GM19239 (cell line): ENCODE measurements at regions not wholly inside any gene's neighbourhood (a gene's known extent, or its start where the extent isn't known, plus 50 kb on each side); places are given as distances from the start of the nearest gene placed in this dataset.

ENCODE experiments used
- DNase-seq: peaks from one replicate; pipeline ENCODE4 v3.0.0; 2011; ENCODE audit warnings: low spot score; ENCODE audit not compliant: insufficient read length
- FAIRE-seq: peaks from 2 replicates; lab custom pipeline; 2011; peaks lifted over from hg19 to GRCh38; lab: Jason Lieb, UNC

DNA sequence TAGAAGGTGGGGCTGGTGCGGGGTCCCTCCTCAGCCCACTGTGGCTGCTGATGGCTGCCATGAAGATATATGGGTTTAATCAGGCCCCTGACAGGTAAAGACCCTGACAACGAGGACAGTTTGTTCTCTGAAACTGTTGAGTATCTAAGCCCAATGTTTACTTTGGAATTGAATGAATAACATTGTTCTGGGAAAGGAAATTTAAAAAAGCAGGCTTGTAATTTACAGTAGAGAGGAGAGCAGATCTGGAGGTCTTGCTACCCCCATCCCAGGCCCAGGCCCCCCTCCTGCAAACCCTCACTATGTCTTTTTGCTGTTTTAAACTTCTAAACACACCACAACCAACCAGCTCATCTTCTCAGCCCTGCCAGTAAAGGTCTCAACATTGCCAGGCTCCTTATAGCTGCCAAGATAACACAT lies 171.3 kb downstream of the CDC5L start:
- DNase-seq (no peak), FAIRE-seq (no peak)

DNA sequence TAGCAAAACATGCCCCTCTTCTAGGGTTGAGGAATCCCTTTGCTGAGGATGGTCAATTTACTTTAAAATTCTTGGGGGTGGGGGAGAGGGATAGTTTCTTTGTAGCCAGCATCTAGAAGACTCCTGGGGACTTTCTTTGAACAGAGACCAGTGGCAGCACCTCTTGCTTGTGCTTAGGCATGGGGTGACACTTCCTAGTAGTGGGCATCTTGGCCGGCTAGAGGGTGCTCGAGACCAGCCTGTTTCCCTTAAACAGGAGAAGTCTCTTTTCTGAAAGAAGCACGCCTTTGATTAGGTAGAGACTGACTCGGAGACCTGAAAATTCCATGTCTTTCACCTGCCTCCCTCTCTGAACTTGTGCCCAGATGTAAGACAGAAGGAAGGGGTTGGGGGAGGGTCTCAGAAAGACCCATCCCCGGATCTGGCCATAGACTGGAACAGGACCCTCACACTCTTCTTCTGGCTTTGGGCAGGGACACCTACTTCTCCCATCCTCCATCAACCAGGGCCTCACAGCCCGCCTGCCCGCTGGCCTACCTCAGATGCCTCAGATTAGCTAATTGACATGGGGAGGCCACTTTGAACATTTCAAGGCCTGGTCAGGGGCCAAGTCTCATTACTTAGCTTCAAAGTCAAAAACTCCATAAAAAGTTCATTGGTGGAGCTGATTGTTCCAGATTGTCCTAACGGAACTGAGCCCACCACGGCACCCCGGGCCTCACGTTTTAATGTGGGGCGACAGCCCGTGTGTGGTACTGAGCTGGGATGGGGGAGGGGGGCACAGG lies 172.2 kb downstream of the CDC5L start:
- DNase-seq = no peak
- FAIRE-seq = no peak

DNA sequence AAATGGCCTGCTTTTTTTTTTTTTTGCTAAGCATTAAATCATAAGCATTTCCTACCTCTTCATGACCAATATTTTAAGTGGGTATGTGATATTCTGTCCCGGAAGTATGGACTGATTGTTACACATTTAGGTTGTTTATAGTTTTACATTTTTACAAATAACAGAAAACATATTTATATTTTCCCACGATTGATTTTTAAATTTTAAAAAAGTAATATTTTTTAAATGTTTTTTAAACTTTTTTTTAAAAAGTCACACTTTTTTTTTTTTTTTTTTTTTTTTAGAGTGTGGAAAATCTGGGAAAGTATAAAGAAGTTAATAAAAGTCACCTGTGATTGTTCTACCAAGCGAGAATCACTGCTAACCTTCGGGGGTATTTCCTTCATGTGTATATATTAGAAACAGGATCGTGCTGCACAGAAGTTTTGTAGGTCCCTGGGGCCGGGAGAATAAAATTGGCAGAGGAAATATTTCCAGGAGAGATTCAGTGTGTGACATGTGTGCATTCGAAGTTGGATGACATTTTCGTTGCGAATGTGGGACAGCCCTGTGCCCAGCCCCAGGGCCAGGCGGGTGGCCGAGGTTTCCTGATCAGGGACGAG lies 173.1 kb downstream of the CDC5L start:
- no peak for DNase-seq
- no peak for FAIRE-seq

DNA sequence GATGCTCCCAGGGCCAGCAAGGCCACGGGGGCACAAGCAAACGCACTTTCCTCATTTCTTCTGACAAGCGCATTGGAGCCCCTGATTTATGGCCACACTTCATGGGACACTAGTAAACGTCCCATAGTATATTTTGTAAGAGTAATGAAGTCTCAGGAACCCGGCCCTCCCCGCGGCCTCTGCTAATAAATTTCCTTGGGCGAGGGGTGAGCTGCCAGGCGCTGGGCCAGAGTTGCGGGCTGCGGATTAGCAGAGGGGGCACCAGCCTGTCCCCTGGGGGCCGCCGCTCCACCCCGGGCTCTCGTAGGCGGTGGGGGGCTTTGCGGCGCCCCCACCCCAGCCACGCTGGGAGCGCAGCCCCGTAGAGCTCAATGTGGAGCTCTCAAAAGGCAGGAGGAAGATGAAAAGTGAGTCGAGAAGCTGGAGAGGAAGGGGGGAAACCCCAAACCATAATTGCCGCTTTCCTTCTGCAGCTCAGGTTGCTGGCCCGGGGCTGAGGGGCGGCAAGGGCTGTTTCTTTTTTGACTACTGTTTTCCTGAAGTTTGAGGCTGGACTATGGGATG lies 173.6 kb downstream of the CDC5L start:
- FAIRE-seq (no peak), DNase-seq (no peak)

DNA sequence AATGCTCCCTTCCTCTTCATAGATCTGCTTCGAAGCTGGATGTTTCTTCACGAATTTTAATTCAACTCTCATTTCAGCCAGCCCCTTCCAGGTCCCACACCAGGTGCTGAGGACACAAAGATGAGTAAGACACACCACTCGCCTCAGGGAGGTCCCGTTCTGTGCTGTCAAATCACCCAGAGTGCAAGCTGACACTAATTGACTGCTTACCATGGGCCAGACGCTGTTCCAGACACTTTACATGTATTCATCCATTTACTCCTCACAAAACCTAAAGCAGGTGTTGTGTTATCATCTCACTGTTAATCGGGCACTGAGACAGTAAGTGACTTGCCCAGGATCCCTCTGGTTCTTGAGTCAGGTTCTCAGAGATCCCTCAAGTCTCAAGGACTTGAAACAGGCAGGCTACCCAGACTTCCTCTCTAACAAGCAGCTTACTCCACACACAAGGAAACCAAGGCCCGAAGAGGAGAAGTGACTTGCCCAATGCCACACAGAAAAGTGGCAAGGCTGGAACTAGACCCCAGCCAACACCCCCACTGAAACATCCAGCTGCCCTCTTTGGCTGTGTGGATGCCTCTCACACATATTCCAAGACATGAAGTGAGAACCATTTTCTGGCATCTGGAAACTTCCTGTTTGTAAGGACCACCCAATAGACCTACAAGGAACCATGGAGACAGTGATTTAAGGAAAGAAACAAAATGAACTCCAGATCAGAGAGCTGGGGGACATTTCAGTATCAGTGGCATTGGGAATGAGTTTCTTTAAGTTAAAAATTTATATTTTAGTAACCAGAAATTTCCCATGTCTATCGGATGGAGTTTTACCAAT lies 174.5 kb downstream of the CDC5L start:
- FAIRE-seq = no peak
- no peak for DNase-seq

DNA sequence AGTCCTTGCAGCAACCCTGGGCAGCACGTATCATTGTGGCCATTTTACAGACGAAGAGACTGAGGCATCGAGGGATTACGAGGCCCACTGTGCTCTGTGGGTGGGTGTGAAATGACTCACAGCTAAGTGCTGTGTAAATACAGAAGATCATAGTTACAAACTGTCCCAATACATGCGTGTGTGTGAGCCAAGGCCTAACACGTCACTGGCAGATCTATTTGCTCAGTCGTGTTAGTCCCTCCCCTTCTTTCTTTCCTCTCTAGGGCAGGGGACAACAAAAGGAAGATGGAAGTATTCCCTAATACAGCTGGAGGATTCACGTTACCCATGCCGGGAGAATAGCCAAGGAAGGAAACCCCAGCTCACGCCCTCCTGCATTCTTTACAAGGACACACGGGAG lies 175.9 kb downstream of the CDC5L start:
- DNase-seq = no peak
- FAIRE-seq = no peak

DNA sequence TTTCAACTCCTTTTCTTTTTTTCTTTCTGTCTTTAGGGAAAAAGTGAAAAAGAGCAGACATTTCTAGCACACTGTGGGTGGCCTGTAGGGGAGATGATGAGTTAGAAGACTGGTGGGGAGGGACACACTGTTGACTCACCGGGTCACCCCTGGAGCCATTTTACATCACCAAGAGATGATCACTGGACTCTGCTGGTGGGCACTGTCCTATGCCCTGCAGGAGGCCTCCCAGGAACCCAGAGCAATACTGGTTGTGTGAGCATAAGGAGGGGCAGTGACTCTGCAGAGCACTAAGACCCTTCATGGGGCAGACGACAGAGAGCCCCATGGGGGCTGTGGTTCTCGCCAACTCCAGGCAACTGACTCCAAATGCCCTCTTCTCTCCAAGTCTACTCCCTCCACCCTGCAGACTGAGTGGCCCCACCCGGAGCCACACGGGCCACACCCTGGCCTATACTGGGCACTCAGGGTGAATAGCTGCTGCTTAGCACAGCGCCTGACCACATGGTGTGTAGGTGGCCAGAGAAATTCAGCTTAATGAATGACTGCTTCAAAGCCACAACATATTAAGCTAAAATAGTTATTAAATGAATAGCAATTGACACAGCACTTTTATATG lies 177.5 kb downstream of the CDC5L start:
- no peak for FAIRE-seq
- no peak for DNase-seq

DNA sequence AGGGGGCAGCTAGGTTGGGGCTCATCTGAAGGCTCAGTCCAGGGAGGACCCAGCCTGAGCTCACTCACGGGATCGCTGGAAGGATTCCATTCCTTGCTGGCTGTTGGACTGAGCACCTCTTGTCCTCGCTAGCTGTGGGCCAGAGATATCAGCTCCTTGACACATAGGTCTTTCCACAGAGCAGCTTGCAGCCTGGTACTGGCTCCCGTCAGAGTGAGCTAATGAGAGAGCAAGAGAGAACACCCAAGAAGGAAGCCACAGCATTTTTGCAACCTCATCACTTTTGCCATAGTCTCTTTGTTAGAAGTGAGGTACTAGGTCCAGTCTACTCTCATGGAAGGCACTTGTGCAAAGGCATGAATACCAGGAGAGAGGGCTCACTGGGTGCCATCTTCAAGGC lies 179.9 kb downstream of the CDC5L start:
- no peak for DNase-seq
- no peak for FAIRE-seq

DNA sequence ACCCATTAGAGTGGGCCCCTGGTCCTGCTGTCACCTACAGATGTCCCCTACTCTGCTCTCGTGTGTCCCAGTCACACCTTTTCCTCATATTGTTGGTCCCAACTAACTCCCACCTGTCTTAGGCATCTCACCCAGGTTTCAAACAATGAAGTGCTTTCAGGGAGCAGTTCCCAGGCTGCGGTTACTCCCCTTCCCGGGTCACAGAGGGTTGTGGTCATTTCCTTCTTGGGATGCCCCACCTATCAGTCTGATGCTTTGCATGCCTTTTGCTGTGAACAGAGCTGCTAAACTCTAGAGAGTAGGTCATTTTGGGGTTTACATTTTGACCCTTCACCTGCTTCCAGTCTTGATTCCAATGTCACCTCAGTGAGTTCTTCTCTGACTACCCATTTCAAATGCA lies 181.6 kb downstream of the CDC5L start:
- no peak for DNase-seq
- FAIRE-seq = no peak

DNA sequence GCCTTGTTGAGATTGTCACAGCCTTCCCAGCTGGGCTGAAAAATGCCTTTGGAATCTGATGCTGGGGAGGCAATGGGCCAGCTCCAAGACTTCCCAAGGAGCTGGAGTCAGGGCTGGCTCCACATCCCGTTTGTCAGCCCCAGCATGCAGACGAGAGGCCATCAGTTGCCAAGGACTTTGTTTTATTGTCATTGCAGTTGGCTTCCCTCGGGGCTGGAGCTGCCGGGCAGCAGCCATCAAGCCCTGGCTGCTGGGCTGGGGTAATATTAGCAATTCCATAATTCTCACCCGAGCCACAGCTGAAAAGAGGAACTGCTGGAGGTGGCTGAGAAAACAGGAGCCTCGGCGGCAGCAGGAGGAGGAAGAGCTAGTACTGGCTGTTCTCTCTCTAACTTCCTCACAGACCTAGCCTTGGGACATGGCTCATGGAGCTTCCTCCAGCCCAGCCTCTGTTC lies 182.5 kb downstream of the CDC5L start:
- DNase-seq (no peak), FAIRE-seq (no peak)

DNA sequence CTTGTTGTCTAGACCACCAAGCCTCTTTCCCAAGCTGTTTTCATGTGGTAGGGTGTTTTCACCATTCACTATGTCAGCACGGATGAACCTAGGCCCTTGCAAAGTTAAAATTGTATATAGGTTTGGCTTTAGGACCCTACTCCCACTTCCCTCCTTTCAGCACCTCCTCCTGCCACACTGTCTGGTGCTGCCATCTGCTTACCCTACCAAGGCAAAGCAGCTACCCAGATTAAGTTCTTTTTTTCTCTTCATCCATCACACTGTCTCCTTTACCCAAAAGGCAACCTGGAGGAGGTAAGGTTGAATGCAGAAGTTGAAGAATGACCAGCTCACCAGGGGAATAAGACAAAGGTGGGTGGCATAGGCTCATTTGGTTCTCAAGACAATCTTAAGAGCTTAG lies 184.0 kb downstream of the CDC5L start:
- DNase-seq (no peak), FAIRE-seq (no peak)

DNA sequence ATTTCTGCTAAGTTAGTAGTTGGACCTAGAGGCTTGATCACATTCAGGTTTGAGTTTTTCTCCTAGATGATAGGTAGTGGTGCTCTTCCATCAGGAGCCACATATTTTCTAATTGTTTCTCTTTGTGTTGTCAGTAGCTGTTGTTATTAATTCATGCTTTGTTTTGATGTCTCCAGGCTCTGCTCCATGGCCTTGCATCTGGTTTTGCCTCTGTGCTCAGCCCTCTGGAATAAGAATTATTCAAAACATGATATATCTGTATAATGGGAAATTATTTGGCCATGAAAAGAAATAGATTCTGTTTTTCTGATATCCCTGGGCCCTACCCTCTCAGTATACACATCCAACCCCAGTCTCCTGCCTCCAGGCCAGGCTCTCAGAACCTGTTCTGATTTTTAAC lies 184.8 kb downstream of the CDC5L start:
- no peak for FAIRE-seq

DNA sequence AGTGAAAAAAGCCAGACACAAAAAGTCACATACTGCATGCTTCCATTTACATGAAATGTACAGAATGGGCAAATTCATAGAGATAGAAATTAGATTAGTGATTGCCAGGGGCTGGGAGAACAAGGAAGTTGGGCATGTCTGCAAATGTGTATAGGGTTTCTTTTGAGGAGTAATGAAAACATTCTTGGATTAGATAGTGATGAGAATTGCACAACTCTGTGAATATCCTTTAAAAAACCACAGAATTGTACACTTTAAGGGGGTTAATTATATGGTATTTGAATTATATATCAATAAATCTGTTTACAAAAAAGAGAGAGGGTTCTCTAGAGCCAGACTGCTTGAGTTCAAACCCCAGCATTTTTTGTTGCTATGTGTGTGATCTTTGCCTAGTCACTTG lies 188.1 kb downstream of the CDC5L start:
- DNase-seq (no peak), FAIRE-seq (no peak)

More for the DNA sequence above, 184.8 kb downstream of the CDC5L start:
- DNase-seq = no peak

DNA sequence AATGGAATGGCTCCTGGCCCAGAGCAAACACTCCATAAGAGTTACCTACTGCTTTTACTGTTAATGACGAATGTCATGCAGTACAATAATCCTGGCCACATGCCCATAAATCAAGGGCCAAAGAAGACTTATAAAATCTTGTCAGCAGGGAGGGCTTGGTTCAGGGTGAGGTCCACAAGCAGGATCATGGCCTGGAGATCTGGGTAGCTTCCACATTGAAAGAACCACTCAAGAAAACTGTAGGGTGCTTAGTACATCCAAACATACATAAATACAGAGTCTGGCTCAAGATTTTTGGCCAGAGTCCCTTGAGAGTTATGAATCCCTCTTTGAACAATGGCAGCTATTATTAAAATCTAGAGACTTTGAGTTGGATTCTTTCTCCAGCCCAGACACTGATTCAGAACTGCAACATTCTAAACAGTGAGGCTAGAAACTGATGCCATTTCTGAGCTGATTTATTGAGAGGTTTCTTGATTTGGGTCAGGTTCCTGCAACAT lies 188.7 kb downstream of the CDC5L start:
- DNase-seq (no peak), FAIRE-seq (no peak)

DNA sequence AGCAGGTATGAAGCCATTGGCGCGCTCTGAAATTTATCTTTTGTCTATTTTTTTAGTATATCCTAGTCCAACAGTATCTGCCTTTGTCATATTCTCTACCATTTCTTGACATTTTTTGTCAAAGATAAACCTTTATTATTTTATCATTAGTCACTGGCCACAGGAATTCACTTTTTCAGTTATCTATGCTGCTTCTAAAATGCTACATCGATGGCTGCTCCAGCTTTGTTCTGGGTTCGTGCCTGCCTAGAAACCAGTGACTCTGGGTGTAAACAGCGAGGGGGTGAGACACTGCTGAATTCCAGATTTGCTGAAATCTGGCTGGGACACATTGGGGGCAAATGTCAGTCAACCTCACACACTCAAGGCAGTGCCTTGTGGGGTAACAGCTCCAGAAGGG lies 193.4 kb downstream of the CDC5L start:
- FAIRE-seq (no peak), DNase-seq (no peak)

DNA sequence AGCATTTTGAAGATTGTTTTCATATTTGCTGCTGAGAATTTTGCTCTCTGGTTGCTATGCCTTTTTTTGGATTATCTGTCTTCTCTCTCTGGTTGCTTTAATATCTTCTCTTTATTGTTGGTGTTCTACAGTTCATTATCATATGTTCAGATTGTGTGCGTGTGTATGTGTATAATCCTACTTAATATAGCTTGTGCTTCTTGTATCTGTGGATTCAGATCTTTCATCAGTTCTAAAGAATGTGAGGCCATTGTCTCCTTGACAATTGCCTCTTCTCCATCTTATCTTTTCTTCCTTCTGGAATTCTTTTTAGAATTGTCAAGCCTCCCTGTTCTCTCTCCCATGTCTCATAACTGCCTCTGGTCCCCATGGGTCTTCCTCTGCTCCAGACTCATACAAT lies 195.4 kb downstream of the CDC5L start:
- no peak for FAIRE-seq
- no peak for DNase-seq

DNA sequence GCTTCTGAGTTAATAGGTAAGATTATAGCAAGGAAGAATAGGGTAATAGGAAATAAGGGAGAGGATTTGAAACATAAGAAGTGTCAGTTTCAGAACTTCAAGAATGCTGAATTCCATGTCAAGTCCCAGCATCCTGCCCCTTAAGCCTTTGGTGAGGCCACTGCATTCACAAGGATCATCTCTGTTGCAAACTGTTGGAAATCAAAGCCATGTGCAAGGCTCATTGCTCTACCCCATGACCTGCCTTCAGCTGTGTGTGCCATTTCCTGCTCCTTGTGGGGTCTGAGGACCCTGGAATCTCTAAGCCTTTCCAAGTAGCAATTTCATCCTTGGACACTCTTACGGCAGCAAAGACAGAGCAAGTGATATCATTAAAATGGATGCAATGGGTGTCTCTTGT lies 203.0 kb downstream of the CDC5L start:
- DNase-seq (no peak), FAIRE-seq (no peak)

DNA sequence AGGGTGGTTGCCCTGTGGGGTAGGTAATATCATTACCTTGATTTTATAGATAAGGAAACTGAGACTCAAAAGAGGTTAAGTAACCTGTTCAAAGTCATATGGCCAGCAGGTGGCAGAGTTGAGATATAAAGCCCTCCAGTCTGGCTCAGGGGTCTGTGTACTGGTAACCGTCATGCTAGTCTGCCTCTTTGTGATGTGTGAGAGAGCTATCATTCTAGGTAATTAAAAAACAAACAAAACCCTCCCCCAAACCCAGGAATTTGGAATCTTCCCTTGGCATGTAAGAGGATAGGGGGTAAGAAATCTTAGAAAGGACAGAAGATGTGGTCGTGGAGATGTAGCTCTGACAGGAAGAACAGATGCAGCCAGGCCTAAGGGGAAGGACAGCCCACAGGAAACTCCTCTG lies 206.0 kb downstream of the CDC5L start:
- DNase-seq = peak; percentile 26
- FAIRE-seq = peak; percentile 44

DNA sequence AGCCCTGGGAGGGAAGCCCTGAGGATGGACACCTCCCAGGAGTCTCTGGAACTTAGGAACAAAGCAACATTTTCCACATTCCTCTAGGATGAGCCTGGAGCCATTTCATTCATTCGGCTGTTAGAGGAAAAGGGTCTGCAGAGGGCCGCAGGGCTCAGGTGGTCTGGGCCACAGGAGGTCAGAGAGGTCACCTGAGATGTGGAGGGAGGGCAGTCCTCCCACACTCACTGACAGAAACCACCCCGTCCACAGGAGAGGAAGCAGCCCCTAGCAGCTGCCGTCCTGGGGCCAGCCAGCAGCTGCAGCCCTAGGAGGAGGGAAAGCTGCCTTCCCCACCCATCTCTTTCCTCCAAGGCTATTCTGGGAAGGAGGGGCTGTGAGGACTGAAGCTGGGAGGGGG lies 207.0 kb downstream of the CDC5L start:
- FAIRE-seq (no peak), DNase-seq (no peak)

DNA sequence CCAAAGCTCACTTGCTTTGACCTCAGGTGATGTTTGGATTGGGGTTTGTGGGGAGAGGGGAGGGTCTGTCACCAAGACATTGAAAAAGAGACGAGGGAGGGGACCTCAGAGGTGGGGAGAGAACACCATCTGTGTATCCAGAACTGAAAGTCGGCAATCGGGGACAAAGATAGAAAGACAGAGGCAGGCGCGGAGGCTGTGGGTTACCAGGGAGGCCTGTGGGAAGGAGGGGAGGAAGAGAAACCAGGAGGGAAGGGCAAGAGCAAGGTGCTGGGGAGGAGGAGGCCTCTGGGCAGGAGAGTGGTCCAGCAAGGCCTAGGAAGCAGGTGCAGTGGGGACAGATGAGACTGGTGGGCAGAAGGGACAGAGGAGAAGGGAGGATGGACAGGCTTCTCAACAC lies 211.2 kb downstream of the CDC5L start:
- no peak for FAIRE-seq
- no peak for DNase-seq
